Activated CD8-positive, alpha-beta memory T cell treated with anti-CD3 and anti-CD28 coated beads for 36 hours (primary cell): ENCODE measurements at regions not wholly inside any gene's neighbourhood (a gene's known extent, or its start where the extent isn't known, plus 50 kb on each side); places are given as distances from the start of the nearest gene placed in this dataset.
"Not testable (repeated sequence)": the region's sequence is repeated elsewhere in the genome, so short reads cannot be mapped to it uniquely, and the experiment has no call there.

Experiments used
- CTCF ChIA-PET: fragments of 350-600 bp; sonication (Branson Sonifier 250); formaldehyde crosslinking; loops from one replicate; lab custom pipeline; 2021; ENCODE audit warnings: antibody characterized with exemption; lab: Charles Lee
- POLR2A ChIA-PET: fragments of 350-600 bp; sonication (Branson Sonifier 250); formaldehyde crosslinking; loops from one replicate; lab custom pipeline; 2021; ENCODE audit warnings: antibody characterized with exemption; lab: Charles Lee

- CTCF ChIA-PET, result no interaction called here
- POLR2A ChIA-PET, result no interaction called here
Observed at GRCh38 chr10:121276822-121277221, 321.4 kb downstream of the FGFR2 start.

GRCh38 chr10:121278386-121278785, 319.9 kb downstream of the FGFR2 start:
- CTCF ChIA-PET, POLR2A ChIA-PET: not testable (repeated sequence)

GRCh38 chr10:121281576-121281975, 316.7 kb downstream of the FGFR2 start:
- ChIA-PET CTCF (no interaction called here), POLR2A (no interaction called here)

GRCh38 chr10:121282264-121282663, 316.0 kb downstream of the FGFR2 start:
- CTCF ChIA-PET, result no interaction called here

GRCh38 chr10:121282797-121283515, 315.3 kb downstream of the FGFR2 start:
- CTCF ChIA-PET, result no interaction called here
- POLR2A ChIA-PET, result no interaction called here

More at GRCh38 chr10:121282264-121282663, 316.0 kb downstream of the FGFR2 start:
- POLR2A ChIA-PET, result no interaction called here

GRCh38 chr10:121284936-121285335, 313.3 kb downstream of the FGFR2 start:
- CTCF ChIA-PET, result no interaction called here
- POLR2A ChIA-PET, result no interaction called here

- POLR2A ChIA-PET, result no interaction called here
- CTCF ChIA-PET, result no interaction called here
Observed at GRCh38 chr10:121285406-121286196, 312.6 kb downstream of the FGFR2 start.

- CTCF ChIA-PET, result no interaction called here
- POLR2A ChIA-PET, result no interaction called here
Observed at GRCh38 chr10:121288011-121288410, 310.2 kb downstream of the FGFR2 start.

- CTCF ChIA-PET, result no interaction called here
- POLR2A ChIA-PET, result no interaction called here
Observed at GRCh38 chr10:121288864-121289661, 309.2 kb downstream of the FGFR2 start.

GRCh38 chr10:121289800-121290199, 308.4 kb downstream of the FGFR2 start:
- ChIA-PET CTCF (no interaction called here), POLR2A (no interaction called here)

GRCh38 chr10:121290674-121291073, 307.6 kb downstream of the FGFR2 start:
- ChIA-PET CTCF (no interaction called here), POLR2A (no interaction called here)

GRCh38 chr10:121291376-121291775, 306.9 kb downstream of the FGFR2 start:
- POLR2A ChIA-PET, result no interaction called here
- CTCF ChIA-PET, result no interaction called here

- CTCF ChIA-PET, result no interaction called here
Observed at GRCh38 chr10:121291823-121292222, 306.4 kb downstream of the FGFR2 start.

GRCh38 chr10:121292321-121292720, 305.9 kb downstream of the FGFR2 start:
- CTCF ChIA-PET, result no interaction called here
- POLR2A ChIA-PET, result no interaction called here

More at GRCh38 chr10:121291823-121292222, 306.4 kb downstream of the FGFR2 start:
- POLR2A ChIA-PET, result no interaction called here

- ChIA-PET POLR2A (no interaction called here), CTCF (no interaction called here)
Observed at GRCh38 chr10:121293110-121293509, 305.1 kb downstream of the FGFR2 start.

- CTCF ChIA-PET, result no interaction called here
- POLR2A ChIA-PET, result no interaction called here
Observed at GRCh38 chr10:121294630-121295029, 303.6 kb downstream of the FGFR2 start.

GRCh38 chr10:121296378-121296777, 301.9 kb downstream of the FGFR2 start:
- CTCF ChIA-PET, result no interaction called here

GRCh38 chr10:121296881-121297585, 301.2 kb downstream of the FGFR2 start:
- CTCF ChIA-PET, result no interaction called here
- POLR2A ChIA-PET, result no interaction called here

More at GRCh38 chr10:121296378-121296777, 301.9 kb downstream of the FGFR2 start:
- POLR2A ChIA-PET, result no interaction called here

- CTCF ChIA-PET, result no interaction called here
Observed at GRCh38 chr10:121300723-121301122, 297.5 kb downstream of the FGFR2 start.

More at GRCh38 chr10:121300723-121301122, 297.5 kb downstream of the FGFR2 start:
- POLR2A ChIA-PET, result no interaction called here
